ENCODE measurements at regions not wholly inside any gene's neighbourhood (a gene's known extent, or its start where the extent isn't known, plus 50 kb on each side); places are given as distances from the start of the nearest gene placed in this dataset.
A peak's percentile ranks its signal among the peaks of the same experiment; 100 is the strongest.

GRCh38 chrX:33465137-33465536 is 253.8 kb upstream of the DMD start:
- no peak for DNase-seq

GRCh38 chrX:33457102-33457501 is 245.8 kb upstream of the DMD start:
- no peak for DNase-seq

- no peak for DNase-seq
Measured at GRCh38 chrX:33447285-33447684, 235.9 kb upstream of the DMD start.

GRCh38 chrX:33434256-33435092 is 223.1 kb upstream of the DMD start:
- peak; percentile 16 for DNase-seq

- no peak for DNase-seq
Measured at GRCh38 chrX:33416273-33416805, 205.0 kb upstream of the DMD start.

GRCh38 chrX:33415459-33415858 is 204.1 kb upstream of the DMD start:
- DNase-seq, result no peak

- no peak for DNase-seq
Measured at GRCh38 chrX:33385546-33385945, 174.2 kb upstream of the DMD start.

GRCh38 chrX:33379839-33380238 is 168.5 kb upstream of the DMD start:
- DNase-seq, result no peak

- DNase-seq, result no peak
Measured at GRCh38 chrX:33357606-33358005, 146.3 kb upstream of the DMD start.

- no peak for DNase-seq
Measured at GRCh38 chrX:33339219-33339618, 127.9 kb upstream of the DMD start.

GRCh38 chrX:33336783-33337182 is 125.4 kb upstream of the DMD start:
- DNase-seq, result no peak

GRCh38 chrX:33333271-33333670 is 121.9 kb upstream of the DMD start:
- no peak for DNase-seq

- DNase-seq, result no peak
Measured at GRCh38 chrX:33330798-33331197, 119.4 kb upstream of the DMD start.

GRCh38 chrX:33324099-33324498 is 112.8 kb upstream of the DMD start:
- no peak for DNase-seq

- DNase-seq, result no peak
Measured at GRCh38 chrX:33307911-33308354, 96.6 kb upstream of the DMD start.

GRCh38 chrX:33298622-33299021 is 87.3 kb upstream of the DMD start:
- no peak for DNase-seq

- no peak for DNase-seq
Measured at GRCh38 chrX:33285550-33285949, 74.2 kb upstream of the DMD start.

GRCh38 chrX:33277046-33277445 is 65.7 kb upstream of the DMD start:
- no peak for DNase-seq

GRCh38 chrX:33273535-33273934 is 62.2 kb upstream of the DMD start:
- no peak for DNase-seq

- DNase-seq, result no peak
Measured at GRCh38 chrX:33272986-33273385, 61.6 kb upstream of the DMD start.
